Endodermal cell (in vitro differentiated cells): ENCODE measurements at regions not wholly inside any gene's neighbourhood (a gene's known extent, or its start where the extent isn't known, plus 50 kb on each side); places are given as distances from the start of the nearest gene placed in this dataset.

Source experiments
- DNase-seq: peaks from one replicate; pipeline ENCODE4 v3.0.0-alpha.2; 2017
- H3K27ac ChIP-seq: 2 replicates; pipeline ENCODE4 v1.5.1; 2013; ENCODE audit warnings: mild to moderate bottlenecking, low read depth, low read length, moderate library complexity
- H3K27me3 ChIP-seq: 2 replicates; pipeline ENCODE4 v1.6.1; 2013; ENCODE audit warnings: mild to moderate bottlenecking, low read length, moderate library complexity; ENCODE audit not compliant: insufficient read depth, control insufficient read depth, poor library complexity, severe bottlenecking
- H3K36me3 ChIP-seq: 2 replicates; pipeline ENCODE4 v1.7.0; 2013; ENCODE audit warnings: mild to moderate bottlenecking, low read length, moderate library complexity; ENCODE audit not compliant: control insufficient read depth, insufficient read depth
- H3K4me1 ChIP-seq: one replicate; pipeline ENCODE4 v1.7.0; 2013; ENCODE audit warnings: low read length; ENCODE audit not compliant: control insufficient read depth, insufficient read depth
- H3K4me3 ChIP-seq: 2 replicates; pipeline ENCODE4 v1.5.1; 2013; ENCODE audit warnings: mild to moderate bottlenecking, low read length, moderate library complexity
- H3K9ac ChIP-seq: 2 replicates; pipeline ENCODE4 v1.6.1; 2013; ENCODE audit warnings: mild to moderate bottlenecking, low read length, moderate library complexity; ENCODE audit not compliant: poor library complexity, severe bottlenecking; ENCODE audit errors: extremely low read depth
- H3K9me3 ChIP-seq: 2 replicates; pipeline ENCODE4 v1.6.1; 2013; ENCODE audit warnings: mild to moderate bottlenecking, low read length, moderate library complexity; ENCODE audit not compliant: control insufficient read depth
- H3K27ac Mint-ChIP-seq: 2 replicates; pipeline ENCODE4 v1.8.0; 2020; ENCODE audit warnings: mixed read lengths
- H3K27me3 Mint-ChIP-seq: 2 replicates; pipeline ENCODE4 v1.8.0; 2021; ENCODE audit warnings: mild to moderate bottlenecking, mixed read lengths; ENCODE audit not compliant: insufficient read depth
- H3K36me3 Mint-ChIP-seq: 2 replicates; pipeline ENCODE4 v1.8.0; 2020; ENCODE audit warnings: low read depth, mixed read lengths
- H3K4me1 Mint-ChIP-seq: 2 replicates; pipeline ENCODE4 v1.8.0; 2020; ENCODE audit warnings: mixed read lengths
- H3K4me3 Mint-ChIP-seq: 2 replicates; pipeline ENCODE4 v1.8.0; 2020; ENCODE audit warnings: mild to moderate bottlenecking, moderate library complexity, mixed read lengths
- H3K9me3 Mint-ChIP-seq: 2 replicates; pipeline ENCODE4 v1.8.0; 2020; ENCODE audit warnings: mild to moderate bottlenecking, mixed read lengths
- WGBS, 2 experiments: methylation state at CpG; one replicate each; pipeline versions ENCODE4 v1.1.5 to v1.1.7; 2013; ENCODE audit warnings: missing lambda C conversion rate in 2 of 2, mixed read lengths in 1 of 2; ENCODE audit not compliant: insufficient coverage in 1 of 2, insufficient read length in 1 of 2; 5-methylcytosine and 5-hydroxymethylcytosine counted together
- TF ChIP-seq, protein P1 (sequence below): fragments of 200-600 bp; sonication (generic); conservative IDR thresholded peaks from 2 replicates; pipeline ENCODE4 v1.5.0; 2021; ENCODE audit warnings: antibody characterized with exemption, mild to moderate bottlenecking

DNA sequence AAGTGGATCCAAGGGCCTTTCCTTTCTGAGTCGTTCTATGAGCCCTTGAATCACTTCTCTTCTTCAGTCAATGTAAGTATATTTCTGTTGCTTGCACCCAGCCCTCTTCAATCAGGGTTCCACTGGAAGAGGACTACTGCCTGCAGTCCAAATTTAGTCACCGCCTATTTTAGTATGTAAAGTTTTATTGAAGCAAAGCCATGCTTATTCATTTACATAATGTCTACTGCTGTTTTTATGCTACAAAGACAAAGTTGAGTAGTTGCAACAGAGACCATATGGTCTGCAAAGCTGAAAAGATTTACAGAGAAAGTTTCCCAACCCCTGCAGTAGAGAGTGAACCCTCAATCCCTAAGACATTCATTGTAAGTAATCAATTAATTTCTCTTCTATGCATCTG lies 332.5 kb upstream of the TNP1 start:
- Histone ChIP-seq H3K36me3 (no peaks in the 10 kb centered on the region), H3K4me3 (no peak overlapping the region), H3K27me3 (no peaks in the 10 kb centered on the region), H3K9ac (no peak overlapping the region), H3K4me1 (no peaks in the 10 kb centered on the region), H3K9me3 (peaks cover 11% of the 10 kb centered on the region), H3K27ac (no peak overlapping the region)
- no peak for DNase-seq
- Mint-ChIP-seq H3K27ac (no peak overlapping the region), H3K4me1 (peaks cover 13% of the 10 kb centered on the region), H3K9me3 (peaks cover 10% of the 10 kb centered on the region), H3K36me3 (no peaks in the 10 kb centered on the region), H3K4me3 (no peak overlapping the region), H3K27me3 (peaks cover 25% of the 10 kb centered on the region)
- TF ChIP-seq, protein P1, sequence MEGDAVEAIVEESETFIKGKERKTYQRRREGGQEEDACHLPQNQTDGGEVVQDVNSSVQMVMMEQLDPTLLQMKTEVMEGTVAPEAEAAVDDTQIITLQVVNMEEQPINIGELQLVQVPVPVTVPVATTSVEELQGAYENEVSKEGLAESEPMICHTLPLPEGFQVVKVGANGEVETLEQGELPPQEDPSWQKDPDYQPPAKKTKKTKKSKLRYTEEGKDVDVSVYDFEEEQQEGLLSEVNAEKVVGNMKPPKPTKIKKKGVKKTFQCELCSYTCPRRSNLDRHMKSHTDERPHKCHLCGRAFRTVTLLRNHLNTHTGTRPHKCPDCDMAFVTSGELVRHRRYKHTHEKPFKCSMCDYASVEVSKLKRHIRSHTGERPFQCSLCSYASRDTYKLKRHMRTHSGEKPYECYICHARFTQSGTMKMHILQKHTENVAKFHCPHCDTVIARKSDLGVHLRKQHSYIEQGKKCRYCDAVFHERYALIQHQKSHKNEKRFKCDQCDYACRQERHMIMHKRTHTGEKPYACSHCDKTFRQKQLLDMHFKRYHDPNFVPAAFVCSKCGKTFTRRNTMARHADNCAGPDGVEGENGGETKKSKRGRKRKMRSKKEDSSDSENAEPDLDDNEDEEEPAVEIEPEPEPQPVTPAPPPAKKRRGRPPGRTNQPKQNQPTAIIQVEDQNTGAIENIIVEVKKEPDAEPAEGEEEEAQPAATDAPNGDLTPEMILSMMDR = no peak
- 97 to 100% methylated on average over 1 to 2 of the region's 2 CpGs for WGBS, 2 experiments

DNA sequence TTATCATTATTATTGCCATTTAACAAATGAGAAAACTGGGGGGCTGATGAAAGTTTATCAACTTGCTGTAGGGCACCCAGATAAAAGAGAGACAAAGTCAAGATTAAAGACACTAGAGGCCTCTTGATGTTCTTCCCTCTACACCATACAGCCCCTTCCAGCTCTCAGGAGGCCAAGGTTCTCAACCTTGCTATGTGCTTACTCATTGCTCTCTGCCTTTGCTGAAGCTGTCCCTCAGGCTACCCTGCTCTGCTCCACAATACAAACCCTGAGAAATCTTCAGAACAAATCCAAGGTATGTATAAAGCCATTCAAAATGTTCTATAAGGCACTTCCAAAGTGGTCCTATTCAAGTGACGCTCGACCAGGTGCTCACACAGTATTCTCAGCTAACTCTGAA lies 329.9 kb upstream of the TNP1 start:
- no peak overlapping the region for H3K4me3 ChIP-seq
- no peaks in the 10 kb centered on the region for H3K9me3 Mint-ChIP-seq
- H3K36me3 ChIP-seq = no peaks in the 10 kb centered on the region
- H3K4me3 Mint-ChIP-seq = no peak overlapping the region
- no peak for DNase-seq
- TF ChIP-seq, protein P1 = no peak
- H3K36me3 Mint-ChIP-seq = no peaks in the 10 kb centered on the region
- no peaks in the 10 kb centered on the region for H3K9me3 ChIP-seq
- no peak overlapping the region for H3K27ac Mint-ChIP-seq
- no peaks in the 10 kb centered on the region for H3K4me1 ChIP-seq
- peaks cover 13% of the 10 kb centered on the region for H3K4me1 Mint-ChIP-seq
- WGBS, 2 experiments = 88 to 89% methylated on average over 2 of the region's 2 CpGs
- H3K9ac ChIP-seq = no peak overlapping the region
- H3K27me3 ChIP-seq = no peaks in the 10 kb centered on the region
- H3K27me3 Mint-ChIP-seq = peaks cover 38% of the 10 kb centered on the region
- no peak overlapping the region for H3K27ac ChIP-seq

DNA sequence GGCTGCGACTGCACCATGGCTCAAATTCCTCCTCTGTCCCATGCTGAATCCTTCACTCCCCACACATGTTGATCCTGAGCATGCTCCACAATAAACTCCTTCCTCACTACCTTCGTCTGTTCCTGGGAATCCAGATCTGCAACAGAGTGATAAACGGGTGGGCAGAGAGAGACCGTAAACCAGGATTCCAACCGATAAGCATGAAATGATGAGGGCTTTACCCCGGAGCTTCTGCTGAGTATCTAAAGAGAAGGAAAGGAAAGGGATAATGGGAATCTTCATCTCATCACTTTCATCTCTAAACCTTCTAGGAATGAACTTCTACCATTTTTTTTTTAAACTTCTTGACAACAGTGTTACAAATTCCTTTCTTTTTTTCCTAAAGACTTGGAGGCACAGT lies 329.3 kb upstream of the TNP1 start:
- no peak for DNase-seq
- H3K9me3 Mint-ChIP-seq = no peaks in the 10 kb centered on the region
- no peaks in the 10 kb centered on the region for H3K36me3 ChIP-seq
- no peak overlapping the region for H3K27ac Mint-ChIP-seq
- H3K4me1 ChIP-seq = no peaks in the 10 kb centered on the region
- H3K4me1 Mint-ChIP-seq = peaks cover 13% of the 10 kb centered on the region
- H3K36me3 Mint-ChIP-seq = no peaks in the 10 kb centered on the region
- H3K9me3 ChIP-seq = no peaks in the 10 kb centered on the region
- H3K9ac ChIP-seq = no peak overlapping the region
- 93 to 94% methylated on average over 2 to 6 of the region's 6 CpGs for WGBS, 2 experiments
- H3K27ac ChIP-seq = no peak overlapping the region
- H3K4me3 ChIP-seq = no peak overlapping the region
- no peak overlapping the region for H3K4me3 Mint-ChIP-seq
- TF ChIP-seq, protein P1 = no peak
- peaks cover 38% of the 10 kb centered on the region for H3K27me3 Mint-ChIP-seq
- no peaks in the 10 kb centered on the region for H3K27me3 ChIP-seq
